NCI-H82 treated with DMSO at 0.1 percent for 48 hours (cell line): ENCODE measurements at regions not wholly inside any gene's neighbourhood (a gene's known extent, or its start where the extent isn't known, plus 50 kb on each side); places are given as distances from the start of the nearest gene placed in this dataset.
"Not testable (repeated sequence)": the region's sequence is repeated elsewhere in the genome, so short reads cannot be mapped to it uniquely, and the experiment has no call there.

ENCODE experiments used
- DNase-seq: peaks from one replicate; lab custom pipeline; 2025; ENCODE audit not compliant: unreplicated experiment; lab: John Stamatoyannopoulos, UW

DNA sequence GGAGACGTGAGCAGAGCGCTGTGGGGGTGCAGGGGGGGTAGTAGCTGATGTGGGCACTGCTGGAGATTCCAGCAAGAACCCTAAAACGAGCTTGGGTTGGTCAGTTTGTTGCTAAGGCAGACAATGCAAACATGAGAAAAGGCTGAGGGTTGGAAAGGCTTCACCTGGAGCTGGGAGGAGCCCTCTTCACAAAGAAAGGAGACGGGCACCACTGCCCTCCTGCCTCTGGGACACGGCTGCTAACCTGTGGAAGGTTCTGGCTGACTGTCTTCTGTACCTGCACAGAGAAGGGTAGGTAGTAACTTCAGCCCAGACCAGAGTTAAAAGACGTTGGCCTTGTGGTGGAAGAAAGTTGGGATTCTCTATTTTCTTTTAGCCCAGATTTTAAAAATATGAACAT lies 108.7 kb downstream of the SUCLA2 start:
- DNase-seq: no peak

DNA sequence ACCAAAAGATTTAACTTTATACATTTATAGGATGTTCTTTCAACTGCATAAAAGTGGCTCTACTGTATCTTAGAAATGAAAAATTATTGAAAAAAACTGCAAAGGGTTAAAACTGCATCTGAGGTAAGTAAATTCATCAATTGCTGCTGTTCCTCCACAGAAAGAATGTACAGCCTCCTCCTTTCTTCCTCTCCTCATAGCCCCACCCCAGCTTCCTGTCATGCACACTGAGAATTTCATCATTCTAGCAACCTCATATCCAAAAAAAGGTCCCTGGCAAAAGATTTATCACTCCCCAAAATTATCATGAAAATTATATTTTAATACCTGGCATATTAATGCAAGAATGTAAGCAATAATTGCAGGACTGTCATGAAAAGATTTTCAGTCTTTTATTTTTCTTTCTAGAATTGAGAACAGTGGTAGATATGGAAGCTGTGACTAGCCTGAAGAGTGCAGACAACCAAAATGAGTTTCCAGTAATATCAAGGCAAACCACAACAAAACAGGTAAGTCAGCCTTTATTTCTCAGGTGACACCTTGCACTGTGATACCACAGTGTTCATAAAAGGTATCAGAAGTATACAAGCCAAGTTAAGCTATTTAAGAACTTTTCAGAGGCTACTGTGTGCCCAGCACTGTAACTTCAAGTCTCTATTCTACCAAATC lies 110.8 kb downstream of the SUCLA2 start:
- DNase-seq: no peak

DNA sequence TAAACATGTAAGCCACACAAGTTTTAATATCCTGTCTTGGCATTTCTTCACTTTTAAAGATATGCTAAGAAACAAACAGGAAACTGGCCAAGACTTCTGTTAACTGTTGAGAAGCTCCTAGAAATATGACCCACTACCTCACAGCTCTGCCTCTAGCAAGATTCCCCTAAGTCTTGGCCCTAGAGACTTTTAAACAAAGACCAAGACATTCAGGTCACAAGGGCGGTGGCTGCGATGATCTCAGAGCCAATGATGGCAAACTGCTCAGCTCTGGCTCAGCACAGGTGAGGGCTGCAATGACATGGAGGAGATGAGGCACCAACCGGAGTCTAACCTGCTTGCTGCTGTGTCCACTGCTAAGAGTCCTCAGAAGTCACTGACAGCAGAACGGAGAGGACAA lies 114.8 kb downstream of the SUCLA2 start:
- DNase-seq: no peak

DNA sequence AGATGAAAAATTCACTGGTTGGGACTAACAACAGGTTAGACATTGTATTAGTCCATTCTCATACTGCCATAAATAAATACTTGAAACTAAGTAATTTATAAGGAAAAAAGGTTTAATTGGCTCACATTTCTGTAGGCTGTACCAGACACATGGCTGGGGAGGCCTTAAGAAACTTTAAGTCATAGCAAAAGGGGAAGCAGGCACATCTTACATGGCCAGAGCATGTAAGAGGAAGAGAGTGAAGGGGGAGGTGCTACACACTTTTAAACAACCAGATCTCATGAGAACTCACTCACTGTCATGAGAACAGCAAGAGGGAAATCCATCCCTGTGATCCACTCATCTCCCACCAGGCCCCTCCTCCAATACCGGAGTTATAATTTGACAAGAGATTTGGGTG lies 125.9 kb downstream of the SUCLA2 start:
- no peak for DNase-seq

DNA sequence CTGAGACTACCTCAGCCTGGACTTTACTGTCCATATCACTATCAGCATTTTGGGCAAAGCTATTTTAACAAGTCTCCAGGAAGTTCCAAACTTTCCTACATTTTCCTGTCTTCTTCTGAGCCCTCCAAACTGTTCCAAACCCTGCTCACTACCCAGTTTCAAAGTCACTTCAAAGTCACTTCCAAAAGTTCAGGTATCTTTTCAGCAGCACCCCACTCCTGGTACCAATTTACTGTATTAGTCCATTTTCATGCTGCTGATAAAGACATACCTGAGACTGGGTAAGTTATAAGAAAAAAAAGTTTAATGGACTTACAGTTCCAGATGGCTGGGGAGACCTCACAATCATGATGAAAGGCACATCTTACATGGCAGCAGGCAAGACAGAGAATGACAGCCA lies 127.1 kb downstream of the SUCLA2 start:
- not testable (repeated sequence) for DNase-seq

DNA sequence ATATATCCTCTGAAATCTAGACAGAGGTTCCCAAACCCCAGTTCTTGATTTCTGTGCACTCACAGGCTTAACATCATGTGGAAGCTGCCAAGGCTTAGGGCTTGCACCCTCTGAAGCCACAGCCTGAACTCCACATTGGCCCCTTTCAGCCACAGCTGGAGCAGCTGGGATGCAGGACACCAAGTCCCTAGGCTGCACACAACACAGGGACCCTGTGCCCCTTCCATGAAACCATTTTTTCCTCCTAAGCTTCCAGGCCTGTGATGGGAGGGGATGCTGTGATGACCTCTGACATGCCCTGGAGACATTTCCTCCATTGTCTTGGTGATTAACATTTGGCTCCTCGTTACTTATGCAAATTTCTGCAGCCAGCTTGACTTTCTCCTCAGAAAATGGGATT lies 127.8 kb downstream of the SUCLA2 start:
- not testable (repeated sequence) for DNase-seq

DNA sequence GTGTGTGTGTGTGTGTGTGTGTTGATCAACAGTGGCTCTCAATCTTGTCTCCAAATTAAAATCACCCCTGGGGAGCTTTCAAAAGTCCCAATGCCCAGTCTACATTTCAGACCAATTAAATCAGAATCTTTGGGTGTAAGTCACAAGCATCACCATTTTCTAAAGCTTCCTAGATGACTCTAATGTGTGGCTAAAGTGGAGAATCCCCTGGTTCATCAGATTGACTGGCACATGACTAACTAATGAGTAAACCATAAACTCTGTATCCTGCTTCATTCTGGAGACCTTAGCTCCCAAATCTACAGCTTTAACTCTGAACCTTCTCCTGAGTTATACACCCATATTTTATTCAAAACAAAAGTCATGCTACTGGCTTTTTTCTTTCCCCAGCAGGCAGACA lies 131.3 kb downstream of the SUCLA2 start:
- DNase-seq: no peak

DNA sequence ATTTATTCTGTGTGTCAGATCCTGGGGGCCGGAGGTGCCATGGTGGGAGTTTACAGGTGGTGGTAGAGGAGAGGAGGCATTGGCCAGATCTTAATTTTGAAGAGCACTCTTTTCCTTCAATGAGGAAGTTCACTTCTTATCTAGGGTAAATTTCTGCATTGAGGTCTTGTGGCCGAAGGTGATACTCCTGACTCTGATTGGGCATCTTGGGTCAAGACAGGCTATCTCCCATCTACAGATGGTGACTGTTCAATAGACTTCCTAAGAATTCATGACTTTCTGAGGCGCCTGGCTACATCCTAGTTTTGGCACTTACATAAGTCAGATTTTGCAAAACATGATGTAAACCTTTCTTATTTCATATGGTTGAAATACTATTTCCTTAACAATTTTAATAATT lies 135.2 kb downstream of the SUCLA2 start:
- DNase-seq: no peak

DNA sequence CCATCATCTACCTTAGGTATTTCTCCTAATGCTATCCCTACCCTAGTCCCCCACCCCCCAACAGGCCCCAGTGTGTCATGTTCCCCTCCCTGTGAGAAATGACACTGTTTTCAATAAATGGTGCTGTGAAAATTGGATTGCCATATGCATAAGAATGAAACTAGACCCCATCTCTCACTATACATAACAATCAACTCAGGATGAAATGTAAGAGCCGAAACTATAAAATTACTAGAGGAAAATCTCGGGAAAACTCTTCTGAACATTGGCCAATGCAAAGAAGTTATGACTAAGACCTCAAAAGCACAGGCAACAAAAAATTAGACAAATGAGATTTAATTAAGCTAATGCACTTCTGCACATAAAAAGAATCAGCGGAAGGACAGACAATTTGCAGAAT lies 138.2 kb downstream of the SUCLA2 start:
- DNase-seq: no peak

DNA sequence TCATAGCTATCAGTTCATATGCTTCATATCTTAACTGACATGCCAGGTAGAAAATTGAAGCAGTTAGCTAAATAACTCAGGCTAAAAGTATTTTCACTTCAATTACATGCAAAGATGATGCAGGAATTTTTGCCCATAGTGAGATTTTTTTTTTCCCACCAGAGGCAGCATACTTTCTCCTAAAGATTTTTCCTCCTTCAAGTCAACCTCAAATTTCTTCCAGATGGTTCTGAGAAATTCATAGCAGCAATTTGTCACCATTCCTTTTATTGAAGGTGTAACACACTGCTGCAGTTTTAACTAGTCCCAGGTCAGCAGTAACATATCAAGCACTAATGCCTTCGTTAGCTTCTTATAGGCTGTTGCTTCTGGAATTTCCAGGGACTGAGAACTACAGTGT lies 141.9 kb downstream of the SUCLA2 start:
- DNase-seq: no peak

DNA sequence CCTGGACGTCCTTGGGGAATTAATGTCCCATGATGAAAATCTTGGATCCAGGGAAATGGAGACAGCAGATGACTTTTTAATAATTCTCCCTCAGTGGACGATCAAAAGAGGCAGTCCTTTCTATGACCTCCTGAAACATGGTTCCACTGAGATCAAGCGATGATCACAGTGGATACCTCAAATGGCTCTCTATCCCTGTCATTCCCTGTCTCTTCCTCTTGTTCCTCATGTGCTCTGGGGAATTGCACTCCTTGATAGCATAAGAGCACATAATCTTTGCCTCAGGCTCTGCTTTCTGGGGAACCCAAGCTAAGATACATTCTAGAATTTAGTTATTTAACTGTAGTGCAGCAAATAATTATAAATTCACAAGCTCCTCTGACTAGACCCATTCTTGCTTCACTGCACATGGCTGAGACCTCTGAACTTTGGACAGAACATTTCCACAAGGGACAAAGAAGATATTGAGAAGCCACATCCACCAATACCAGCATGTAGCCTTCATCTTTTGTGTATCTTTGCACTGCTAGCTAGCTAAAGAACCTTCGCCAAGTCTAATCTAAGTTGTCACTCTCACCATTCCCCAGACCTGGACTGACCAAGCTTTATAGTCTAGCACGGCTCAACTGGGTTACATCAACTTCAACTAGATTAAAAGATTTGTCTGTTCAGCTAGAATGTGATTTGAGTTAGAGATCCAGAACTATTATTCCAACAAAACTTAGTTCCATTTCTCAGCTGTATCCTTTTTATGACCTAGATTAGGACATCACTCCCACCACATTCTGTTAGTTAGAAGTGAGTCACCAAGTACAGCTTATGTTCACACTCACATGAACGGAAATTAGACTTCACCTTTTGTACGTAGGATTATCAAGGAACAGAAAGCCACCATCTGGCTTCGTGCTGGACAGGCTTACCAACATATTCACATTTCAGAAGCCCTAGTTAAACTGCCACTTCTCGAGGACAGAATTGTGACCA lies 142.7 kb downstream of the SUCLA2 start:
- peak; percentile 76 for DNase-seq

DNA sequence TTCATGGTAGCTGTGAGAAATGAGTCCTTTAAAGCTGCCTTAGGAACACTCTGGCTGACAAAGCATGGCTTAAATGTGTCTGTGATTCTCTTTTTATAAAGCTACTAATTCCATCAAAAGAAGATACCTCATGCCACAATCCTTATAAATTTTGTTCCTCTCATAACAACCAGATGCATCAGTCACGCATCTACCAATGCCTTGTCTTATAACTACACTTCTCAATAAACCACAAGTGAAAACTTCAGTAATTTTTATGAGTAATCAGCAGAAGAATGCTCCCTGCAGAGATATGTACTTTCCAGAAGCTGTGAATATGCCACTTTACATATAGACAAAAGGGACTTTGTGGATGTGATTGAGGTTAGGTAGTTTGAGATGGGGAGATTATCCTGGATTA lies 147.8 kb downstream of the SUCLA2 start:
- no peak for DNase-seq

DNA sequence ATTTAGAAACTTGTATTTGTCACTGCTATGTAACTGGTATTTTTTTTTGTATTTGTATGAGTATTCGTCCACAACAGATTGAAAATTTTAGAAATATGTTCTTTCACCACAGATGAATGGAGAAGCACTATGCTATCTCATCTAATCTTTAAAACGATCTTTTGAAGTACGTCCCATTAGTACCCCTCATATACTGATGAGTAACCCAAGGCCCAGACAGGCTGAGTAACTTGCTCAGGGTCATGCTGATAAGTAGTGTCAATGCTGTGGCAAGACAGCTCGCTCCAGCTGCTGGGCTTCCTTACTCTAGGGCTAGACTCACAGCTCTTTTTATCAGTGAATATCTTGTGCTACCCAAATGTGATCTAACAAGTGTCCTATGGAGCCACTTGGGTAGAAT lies 154.2 kb downstream of the SUCLA2 start:
- DNase-seq: no peak

DNA sequence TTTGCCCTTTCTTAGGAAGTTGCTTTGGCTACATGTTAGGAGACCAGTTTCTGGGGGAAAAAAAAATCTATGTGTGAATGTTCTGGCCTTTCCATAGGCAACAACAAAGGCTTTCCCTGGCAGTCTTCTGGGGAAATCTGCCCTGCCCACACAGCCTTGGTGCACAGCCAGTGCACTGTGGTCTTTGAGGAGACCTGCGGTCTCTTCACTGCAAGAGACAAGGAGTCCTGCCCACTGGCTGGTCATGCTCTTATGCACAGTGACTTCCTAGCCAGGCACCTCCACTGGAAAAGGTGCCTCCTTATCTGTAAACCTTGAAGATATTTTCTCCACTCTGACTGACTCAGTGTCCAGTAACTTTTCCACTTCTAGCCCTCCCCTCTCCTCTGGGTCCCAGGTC lies 155.1 kb downstream of the SUCLA2 start:
- DNase-seq: no peak

DNA sequence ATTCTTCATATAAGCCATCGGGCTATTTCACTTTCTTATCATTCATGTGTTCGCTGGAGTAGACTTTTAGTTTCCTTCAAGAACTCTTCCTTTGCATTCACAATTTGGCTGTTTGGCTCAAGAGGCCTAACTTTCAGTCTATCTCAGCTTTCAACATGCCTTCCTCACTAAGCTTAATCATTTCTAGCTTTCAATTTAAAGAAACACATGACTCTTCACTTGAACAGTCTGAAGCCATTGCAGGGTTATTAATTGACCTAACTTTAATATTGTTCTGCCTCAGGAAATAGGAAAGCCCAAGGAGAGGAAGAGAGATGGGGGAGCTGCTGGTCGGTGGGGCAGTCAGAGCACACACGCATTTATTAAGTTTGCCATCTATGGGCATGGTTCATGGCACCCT lies 158.1 kb downstream of the SUCLA2 start:
- DNase-seq: no peak

DNA sequence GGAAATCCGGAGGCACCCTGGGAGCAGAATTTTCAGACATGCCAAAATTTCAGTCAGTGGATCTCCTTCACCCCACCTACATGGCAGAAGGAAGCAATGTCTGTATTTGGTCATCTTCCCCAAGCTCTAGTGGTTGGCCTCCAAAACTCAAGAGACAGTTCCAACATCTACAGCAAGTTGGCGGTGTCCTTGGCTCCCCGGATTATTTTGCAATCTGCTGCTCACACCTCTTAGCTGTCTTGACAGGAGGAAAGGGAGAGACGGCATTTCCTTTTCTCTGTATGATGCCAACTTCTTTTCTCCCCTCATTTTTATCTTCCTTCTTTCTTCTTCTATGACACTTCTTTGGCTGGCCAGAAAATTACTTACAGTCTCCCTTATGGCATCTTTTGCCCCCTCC lies 159.9 kb downstream of the SUCLA2 start:
- no peak for DNase-seq

DNA sequence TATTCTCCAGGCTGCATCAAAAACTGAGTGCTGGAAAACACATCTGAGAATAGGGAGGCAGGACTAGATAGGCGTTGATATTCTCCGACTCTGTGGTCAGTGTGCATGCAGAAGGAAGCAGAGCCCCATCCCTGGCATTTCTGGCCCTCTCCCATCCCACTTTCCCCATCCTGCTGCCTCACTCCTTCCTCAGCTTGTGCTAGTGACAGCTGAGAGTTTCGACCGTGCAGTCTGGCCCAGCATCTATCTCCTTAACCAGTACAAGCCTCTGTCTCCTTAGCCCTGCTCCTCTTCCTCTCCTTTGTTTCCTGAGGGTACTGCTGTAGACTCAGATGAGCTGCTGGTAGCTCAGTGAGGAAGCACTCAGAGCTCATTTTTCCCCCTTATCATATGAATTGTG lies 163.2 kb downstream of the SUCLA2 start:
- DNase-seq: no peak

DNA sequence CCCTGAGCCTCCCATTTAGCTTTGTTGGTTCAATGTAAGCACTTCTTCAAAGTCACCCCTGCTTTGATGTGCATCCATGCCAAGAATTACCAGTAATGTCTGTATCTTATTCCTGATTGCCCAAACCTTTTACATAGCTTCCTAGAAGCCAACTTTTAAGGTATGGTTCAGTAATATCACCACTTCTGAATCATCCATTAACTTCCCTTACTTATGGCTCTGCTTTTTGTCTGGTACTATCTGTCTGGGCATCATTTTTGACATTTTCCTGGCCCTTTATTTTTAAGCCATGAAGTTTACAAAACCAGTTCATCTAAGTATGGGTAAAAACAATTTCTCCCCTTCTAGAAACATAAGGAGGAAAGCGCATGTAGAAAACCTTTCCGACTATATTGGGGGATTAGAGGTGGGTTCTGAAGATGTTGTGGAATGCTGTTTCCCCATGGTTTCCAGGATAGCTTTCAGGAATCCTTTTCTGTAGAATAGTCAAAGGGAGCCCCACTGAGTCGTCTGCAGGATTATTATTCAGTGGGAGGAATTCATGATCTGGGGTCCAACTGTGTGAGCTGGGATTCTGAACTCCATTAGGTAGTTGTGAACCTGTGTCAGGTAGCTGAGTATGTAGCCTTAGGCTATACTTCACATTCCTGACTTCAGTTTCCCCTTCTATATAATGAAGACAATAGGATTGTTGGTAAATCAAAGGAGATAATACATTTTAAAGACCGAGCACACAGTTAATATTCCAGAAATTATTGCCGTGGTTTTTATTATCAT lies 163.8 kb downstream of the SUCLA2 start:
- no peak for DNase-seq

DNA sequence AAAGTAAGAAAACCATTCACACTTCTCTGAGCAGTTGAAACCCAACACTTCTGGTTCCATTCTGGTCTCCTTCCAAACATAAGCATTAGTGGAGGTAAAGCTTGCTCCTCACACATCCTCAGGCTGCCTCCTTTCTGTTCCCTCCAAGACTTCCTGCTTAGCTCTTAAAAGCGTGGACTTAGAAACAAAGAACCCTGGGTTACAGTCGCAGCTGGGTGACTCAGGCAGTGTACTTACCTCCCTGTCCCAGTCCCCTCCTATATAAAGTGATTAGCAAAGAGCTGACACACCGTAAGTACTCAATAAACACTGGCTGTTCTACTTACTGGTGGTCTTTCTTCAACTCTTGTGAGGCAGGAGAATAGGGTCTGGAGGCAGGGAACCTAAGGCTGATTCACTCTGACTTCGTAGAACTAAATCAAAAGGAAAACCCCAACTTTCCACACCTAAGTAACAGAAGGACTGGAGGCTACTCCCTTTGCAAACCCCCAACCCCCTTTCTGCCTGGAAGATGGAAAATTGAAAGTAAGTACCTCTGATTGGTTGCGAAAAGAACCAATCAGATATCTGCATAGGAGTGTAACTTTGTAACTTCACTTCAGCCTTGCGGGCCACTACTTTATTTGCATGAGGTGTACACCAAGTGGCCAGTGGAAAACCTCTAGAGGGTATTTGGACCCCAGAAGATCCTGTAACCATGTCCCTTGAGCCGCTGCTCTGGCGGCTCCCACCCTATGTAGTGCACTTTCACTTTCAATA lies 165.4 kb downstream of the SUCLA2 start:
- no peak for DNase-seq

DNA sequence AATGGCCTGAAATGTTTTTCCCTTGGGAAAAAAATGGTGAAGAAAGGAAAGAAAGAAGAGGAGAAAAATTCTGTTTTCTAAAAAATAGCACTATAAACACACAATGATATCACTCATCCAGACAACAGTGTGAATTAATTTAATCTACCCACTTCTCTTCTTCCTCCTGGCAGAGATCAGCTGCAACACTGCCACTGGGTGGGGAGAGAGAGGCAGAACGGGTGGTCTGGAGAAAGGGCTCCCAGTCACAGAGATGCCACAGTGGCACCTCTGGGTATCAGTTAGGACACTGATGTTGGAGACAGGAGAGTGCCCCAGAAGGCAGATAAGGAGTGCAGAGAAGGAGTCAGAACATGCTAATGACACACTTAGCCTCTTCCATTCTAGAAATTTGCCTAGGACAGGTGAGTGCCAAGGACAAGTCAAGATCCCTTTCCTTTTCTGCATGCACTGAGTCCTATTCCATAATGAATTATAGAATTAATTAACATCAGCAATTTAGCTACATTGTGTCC lies 168.6 kb downstream of the SUCLA2 start:
- DNase-seq: no peak

DNA sequence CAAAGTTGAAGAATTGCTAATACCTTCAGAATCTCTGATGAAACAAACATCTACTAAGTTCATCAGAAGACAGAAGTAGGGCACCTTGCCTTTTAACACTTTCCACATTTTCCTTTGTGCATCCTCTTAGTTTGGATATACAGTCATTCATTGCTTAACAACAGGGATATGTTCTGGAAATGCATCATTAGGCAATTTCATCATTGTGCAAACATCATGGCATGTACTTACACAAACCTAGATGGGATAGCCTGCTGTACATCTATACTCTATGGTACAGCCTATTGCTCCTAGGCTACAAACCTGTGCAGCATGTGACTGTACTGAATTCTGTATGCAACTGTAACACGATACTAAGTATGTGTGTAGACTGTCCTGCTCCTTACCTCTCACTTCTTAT lies 169.8 kb downstream of the SUCLA2 start:
- no peak for DNase-seq
